Mucosa of rectum (tissue), 2 donors: ENCODE measurements at regions not wholly inside any gene's neighbourhood (a gene's known extent, or its start where the extent isn't known, plus 50 kb on each side); places are given as distances from the start of the nearest gene placed in this dataset.

Experiments
- H3K27ac ChIP-seq, 2 donors: one replicate each; pipeline ENCODE4 v1.7.0; 2013; ENCODE audit warnings: inconsistent platforms in 2 of 2, low read depth in 2 of 2, low read length in 2 of 2
- H3K27me3 ChIP-seq, 2 donors: one replicate each; pipeline ENCODE4 v1.7.0; 2013; ENCODE audit warnings: low read length in 2 of 2; ENCODE audit not compliant: control insufficient read depth in 2 of 2, insufficient read depth in 2 of 2
- H3K36me3 ChIP-seq, 2 donors: one replicate each; pipeline ENCODE4 v1.7.0; 2013; ENCODE audit warnings: low read length in 2 of 2; ENCODE audit not compliant: control insufficient read depth in 2 of 2, insufficient read depth in 2 of 2
- H3K4me1 ChIP-seq, 2 donors: one replicate each; pipeline ENCODE4 v1.7.0; 2013; ENCODE audit warnings: low read length in 2 of 2, mild to moderate bottlenecking in 1 of 2; ENCODE audit not compliant: control insufficient read depth in 2 of 2, insufficient read depth in 2 of 2
- H3K4me3 ChIP-seq, 2 donors: one replicate each; pipeline ENCODE4 v1.7.0; 2013; ENCODE audit warnings: low read length in 2 of 2
- H3K9ac ChIP-seq, 2 donors: one replicate each; pipeline ENCODE4 v1.7.0; 2013; ENCODE audit warnings: low read length in 2 of 2, low read depth in 1 of 2, mild to moderate bottlenecking in 1 of 2
- H3K9me3 ChIP-seq, 2 donors: one replicate each; pipeline ENCODE4 v1.7.0; 2013; ENCODE audit warnings: low read length in 2 of 2; ENCODE audit not compliant: control insufficient read depth in 2 of 2
- donor health status: healthy.
- donor health status: Normal muscosa, but diverticular disease.

- no peak overlapping the region for H3K9ac ChIP-seq
- no peaks in the 10 kb centered on the region for H3K36me3 ChIP-seq
- no peaks in the 10 kb centered on the region for H3K27me3 ChIP-seq
- H3K9me3 ChIP-seq, result no peaks in the 10 kb centered on the region
- no peak overlapping the region for H3K27ac ChIP-seq
- H3K4me3 ChIP-seq, result no peak overlapping the region
- H3K4me1 ChIP-seq, result no peaks in the 10 kb centered on the region
Measured at GRCh38 chr10:30111340-30112022, 52.1 kb upstream of the JCAD start.
